Breast epithelium (tissue), 3 donors: ENCODE measurements at regions not wholly inside any gene's neighbourhood (a gene's known extent, or its start where the extent isn't known, plus 50 kb on each side); places are given as distances from the start of the nearest gene placed in this dataset.

Experiments
- CTCF ChIP-seq, 3 donors: fragments of 450-650 bp; IDR thresholded peaks; one replicate each; pipeline ENCODE4 v1.5.1; 2016 to 2017; ENCODE audit warnings: antibody characterized with exemption in 3 of 3, mild to moderate bottlenecking in 3 of 3, moderate library complexity in 3 of 3
- POLR2A ChIP-seq: fragments of 450-650 bp; IDR thresholded peaks from one replicate; pipeline ENCODE4 v1.6.1; 2016; ENCODE audit warnings: antibody characterized with exemption, mild to moderate bottlenecking, moderate library complexity
- POLR2AphosphoS5 ChIP-seq, 3 donors: sonication (generic); formaldehyde crosslinking; IDR thresholded peaks; one replicate each; pipeline ENCODE4 v1.6.1; 2017; ENCODE audit warnings: antibody characterized with exemption in 3 of 3

GRCh38 chr2:167471332-167471731, 583.1 kb downstream of the XIRP2 start:
- TF ChIP-seq CTCF (IDR thresholded peaks at IDR 0.05) (no peak), POLR2A (no peak), POLR2AphosphoS5 (IDR thresholded peaks at IDR 0.05) (no peak)
